GM19324 (cell line): ENCODE measurements at regions not wholly inside any gene's neighbourhood (a gene's known extent, or its start where the extent isn't known, plus 50 kb on each side); places are given as distances from the start of the nearest gene placed in this dataset.
"Not testable (repeated sequence)": the region's sequence is repeated elsewhere in the genome, so short reads cannot be mapped to it uniquely, and the experiment has no call there.

Experiments
- ATAC-seq: cut with Tn5 transposase; IDR thresholded peaks from one replicate; pipeline ENCODE4 v1.9.1; 2021; ENCODE audit warnings: mild to moderate bottlenecking, moderate library complexity; ENCODE audit not compliant: unreplicated experiment, low FRiP score

DNA sequence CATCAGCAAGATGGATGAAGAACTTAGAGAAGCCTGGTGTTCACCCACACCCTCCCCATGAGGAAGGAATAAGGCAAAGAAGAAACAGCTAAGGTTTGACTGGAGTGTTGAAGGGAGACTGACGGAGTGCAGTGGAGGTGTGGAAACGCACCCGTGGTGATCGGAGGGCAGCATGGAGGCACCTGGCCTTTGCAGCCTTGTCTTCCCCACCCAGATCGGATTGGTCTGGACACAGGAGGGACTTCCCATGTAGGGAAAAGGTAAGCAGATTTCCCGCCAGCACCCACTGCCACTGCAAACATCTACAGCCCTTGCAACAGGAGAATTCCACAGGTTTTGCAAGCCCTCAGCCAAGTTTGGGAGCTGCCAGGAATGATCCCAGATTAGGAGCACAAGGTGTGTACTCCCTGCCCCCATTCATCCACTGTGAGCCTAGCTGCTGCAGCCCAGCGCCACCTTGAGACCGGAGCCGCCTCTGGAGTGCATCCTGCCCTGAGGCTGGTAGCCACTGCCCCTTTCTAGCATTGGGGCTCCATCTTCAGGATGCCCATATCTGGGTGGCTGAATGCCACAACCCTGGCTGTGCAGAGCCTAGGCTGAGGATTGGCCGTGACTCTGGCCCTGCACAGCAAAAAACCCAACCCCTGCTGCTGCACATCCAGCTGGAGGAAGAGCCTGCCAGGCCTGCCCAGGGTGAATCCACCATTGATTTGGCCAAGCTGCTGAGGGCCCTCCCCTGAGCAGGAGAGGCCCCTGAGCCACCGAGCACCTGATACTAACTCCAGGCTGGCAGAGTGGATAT, 411.1 kb downstream of the TMEM121 start:
- ATAC-seq, result no peak

DNA sequence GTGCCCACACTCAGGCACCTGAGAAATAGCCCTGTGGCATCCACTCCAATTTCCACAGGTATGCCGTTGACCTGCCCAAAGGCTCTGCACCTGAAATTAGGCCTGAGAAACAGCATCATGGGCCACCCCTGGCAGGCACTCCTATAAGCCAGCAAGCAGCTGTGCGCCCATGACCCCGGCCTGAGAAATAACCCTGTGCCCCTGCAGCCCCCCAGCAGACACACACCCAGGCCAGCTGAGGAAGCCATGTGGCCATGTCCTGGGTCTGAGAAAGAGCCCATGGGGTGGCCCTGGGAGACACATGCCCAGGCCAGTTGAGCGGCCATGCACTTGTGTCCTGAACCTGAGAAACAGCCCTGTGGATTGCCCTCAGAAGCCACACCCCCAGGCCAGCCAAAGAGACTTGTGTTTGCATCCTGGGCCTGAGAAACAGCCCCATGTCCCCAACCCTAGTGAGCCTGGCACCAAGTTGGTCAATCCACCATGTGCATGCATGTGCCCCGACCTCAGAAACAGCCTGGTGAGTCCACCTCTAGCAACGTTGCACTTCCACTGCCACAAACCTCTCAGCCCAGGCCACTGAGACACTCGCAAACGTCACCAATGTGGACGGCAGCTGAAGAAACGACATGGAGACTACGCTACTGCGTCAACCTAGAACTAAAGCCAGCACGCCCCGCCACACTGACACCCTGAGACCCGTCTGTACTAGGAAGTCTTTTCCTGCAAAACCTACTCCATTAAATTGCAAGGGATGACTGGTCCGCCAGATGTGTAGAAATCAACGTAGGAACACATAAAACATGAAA, 411.9 kb downstream of the TMEM121 start:
- no peak for ATAC-seq

DNA sequence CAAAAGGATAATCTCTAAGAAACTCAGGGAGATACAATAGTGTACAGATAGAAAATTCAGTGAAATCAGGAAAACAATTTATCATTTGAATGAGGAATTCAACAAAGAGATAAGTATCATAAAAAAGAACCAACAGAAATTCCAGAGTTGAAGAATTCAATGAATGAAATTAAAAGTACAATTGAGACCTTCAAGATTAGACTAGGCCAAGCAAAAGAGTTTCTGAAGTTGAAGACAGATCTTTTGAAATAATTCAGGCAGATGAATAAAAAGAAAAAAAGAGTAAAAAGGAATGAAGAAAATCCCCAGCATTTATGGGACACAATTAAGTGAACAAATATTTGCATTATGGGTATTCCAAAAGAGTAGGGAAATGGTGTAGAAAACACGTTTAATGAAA, 412.6 kb downstream of the TMEM121 start:
- no peak for ATAC-seq

DNA sequence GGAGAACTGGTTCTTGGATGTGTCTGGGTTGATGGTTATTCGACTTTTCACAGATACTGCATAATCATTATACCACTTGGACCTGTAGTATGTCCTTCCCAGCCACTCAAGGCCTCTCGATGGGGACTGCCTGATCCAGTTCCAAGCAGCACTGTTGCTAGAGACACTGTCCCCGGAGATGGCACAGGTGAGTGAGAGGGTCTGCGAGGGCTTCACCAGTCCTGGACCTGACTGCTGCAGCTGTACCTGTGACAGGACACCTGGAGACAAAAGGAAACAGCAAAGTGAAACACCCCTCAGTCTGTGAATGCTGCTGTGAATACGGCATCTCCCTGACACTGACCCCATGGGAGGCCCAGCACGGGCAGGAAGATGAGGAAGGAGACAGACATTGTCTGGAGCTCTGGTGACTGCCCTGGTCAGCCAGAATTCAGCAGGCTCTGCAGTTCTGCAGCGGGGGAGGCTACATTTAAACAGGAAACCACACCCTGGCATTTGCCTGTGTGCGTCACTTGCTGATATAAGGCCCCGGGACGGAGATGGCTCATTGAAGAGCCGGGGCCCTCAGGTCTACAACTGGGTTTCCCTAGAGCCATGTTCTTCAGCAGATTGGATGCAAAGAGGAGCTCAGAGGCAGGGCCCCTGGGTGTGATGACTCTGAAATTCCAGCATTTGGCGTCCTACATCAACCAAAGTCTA, 413.6 kb downstream of the TMEM121 start:
- no peak for ATAC-seq

DNA sequence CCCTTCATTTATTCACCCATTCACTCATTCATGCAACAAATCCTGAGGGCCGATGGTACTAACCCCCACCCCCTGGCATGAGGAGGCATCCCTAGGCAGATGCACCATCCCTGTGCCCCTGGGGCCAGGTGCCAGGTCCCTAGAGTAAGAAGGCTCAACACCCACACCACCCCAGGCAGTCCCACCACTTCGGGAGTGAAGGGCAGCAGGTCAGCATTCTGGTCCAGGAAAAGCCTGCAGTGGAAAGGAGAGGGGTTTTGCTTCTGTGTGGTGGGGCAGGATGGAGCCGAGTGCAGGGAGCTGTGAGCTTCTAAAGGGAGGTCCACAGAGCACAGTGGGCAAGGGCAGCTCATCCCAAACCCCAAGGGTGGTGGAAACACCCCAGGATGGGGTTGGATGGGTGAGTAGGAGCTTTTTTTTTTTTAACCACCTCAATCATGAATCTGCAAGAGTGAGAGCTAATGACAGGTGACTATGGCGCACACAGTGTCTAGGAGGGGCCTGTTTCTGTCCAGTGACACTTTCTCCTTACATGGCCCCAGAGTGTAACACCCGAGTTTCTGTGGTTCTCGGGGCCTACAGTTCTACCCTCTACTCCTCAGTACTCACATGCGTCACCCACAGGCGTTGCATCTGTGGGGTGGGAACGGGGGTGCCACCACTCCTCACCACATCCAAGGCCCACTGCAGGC, 414.3 kb downstream of the TMEM121 start:
- ATAC-seq, result no peak

DNA sequence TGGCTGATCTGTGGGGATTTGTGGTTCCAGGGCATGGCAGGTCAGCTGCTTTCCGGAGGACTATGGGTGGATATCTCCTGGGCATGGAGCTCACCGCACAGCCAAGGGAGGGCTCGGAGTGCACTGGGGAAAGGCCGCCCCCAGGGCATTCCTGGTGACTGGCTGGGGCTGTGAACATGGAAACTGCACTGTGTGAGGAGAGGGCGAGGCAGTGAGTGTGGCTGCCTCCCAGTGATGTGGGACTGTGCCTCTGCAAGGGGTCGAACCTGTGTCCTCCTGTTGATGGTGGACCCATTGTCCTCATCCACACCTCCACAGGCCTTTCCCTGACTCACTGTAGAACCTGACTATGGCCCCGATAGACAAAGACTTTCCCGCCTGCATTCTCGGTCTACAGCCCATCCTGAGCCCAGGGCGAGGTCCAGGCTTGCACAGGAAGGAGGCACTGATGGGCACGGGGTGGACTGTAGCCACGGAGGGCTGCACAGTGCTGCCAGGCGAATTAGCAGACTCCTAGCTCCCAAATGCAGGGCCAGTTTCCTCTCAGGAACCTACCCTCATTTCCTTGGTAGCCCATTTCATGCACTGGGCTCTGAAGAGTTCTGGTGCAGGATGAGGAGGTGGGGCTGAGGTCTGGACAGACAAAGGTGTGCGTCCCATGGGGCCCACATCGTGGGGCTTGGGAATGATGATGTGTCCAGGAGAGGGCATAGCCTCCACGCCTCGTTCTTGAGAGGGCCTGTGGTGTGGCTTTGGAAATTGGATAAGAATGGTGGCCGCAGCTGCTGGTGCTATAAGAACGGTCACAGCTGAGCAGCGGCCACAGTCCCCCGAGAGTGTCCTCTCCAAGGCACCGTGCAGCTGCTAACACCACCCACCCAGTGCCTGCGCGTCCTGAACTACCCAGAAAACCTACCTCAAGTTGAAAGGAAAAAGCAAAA, 415.1 kb downstream of the TMEM121 start:
- no peak for ATAC-seq

DNA sequence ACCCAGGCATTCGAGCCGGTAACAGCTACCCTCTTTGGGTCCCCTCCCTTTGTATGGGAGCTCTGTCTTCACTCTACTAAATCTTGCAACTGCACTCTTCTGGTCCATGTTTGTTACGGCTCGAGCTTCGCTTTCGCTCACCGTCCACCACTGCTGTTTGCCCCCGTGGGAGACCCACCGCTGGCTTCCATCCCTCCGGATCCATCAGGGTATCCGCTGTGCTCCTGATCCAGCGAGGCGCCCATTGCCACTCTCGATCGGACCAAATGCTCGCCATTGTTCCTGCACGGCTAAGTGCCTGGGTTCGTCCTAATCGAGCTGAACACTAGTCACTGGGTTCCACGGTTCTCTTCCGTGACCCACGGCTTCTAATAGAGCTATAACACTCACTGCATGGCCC, 416.3 kb downstream of the TMEM121 start:
- not testable (repeated sequence) for ATAC-seq

DNA sequence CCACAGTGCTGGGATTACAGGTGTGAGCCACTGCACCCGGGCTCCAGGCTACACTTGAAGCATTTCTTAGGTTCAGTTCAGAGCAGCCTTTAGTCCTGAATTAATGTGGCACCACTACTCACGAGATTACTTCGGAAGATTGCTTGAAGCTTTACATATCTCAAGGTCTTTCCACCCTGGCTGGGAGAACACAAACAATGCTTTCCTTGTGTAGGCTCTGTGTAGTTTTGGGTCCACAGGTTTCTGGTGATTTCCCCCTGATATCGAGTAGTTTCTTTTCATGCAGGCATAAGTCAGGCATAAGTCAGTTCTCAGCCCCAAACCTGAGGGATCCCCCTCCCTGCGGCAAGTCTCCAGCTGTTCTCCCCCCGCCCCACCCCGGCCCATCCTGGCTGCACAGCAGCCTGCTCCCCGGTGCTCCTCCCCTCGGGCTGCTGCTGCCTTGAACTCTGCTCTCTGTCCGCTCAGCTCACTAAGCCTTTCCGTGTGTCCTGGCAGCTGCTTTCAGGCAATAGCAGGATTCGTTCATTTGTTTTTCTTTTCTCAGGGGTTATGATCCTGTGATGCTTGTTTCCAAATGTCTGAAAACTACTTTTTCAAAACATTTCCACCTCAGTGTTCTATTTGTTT, 417.7 kb downstream of the TMEM121 start:
- no peak for ATAC-seq

DNA sequence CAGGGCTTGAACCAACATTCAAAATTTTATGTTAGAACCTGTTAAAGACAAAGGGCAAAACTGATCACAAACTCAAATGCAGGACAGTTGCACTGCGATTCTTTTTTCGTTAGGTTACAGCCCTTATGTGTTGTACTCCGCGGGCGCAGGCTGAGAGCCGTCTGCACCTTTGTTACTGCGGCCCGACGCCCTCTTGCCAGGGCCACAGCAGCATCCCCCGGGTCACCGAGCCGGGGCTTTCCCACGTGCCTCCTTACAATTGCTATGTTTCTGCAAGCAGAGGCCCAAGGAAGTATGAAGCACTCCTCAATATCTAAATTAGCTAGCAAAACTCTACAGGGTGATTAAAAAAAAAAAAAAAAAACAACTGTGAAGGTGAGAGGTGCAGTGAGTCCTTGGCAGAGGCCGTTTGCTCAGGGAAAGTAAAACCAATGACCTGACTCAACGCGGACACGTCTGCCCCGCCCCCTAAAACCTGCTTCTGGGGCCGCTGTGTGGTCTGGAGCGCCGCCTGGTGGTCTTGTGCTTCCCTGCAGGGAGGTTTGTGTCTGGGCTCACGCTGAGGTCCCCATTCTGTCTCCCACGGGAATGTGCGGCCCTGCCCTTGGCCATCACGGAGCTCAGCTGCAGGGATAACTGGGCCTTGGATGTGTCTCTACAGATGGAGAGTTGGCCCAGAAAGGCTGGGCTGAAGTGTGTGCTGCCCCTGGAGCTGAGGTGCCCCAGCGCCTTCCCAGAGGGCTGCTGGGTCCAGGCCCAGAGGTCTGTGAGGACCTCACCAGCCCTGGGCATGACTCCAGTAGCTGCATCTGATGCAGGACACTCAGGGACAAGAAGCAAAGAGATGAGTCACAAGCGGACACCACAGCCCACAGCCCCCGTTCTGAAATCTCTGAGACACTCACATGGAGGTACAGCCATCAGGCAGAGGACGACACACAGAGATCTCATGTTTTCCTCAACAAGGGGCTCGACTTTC, 418.5 kb downstream of the TMEM121 start:
- no peak for ATAC-seq

DNA sequence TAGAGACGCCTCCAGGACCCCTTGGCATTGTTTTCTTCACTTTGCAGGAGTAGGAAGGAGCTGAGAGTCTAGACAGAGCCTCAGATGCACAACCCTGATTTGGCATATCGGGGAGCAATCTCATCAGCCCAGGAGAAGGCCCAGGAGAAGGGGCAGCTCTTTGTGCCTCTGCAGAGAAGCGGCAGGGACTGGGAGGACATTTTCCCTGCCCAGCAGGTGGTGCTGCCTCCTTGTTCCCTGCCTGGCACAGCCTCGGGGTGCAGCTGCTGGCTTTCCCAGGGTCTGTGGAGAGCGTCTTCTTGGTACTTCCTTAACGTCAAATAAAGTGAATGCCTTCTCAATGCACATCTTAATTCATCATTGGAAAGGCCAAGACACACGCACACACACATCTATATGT, 419.5 kb downstream of the TMEM121 start:
- ATAC-seq, result no peak

DNA sequence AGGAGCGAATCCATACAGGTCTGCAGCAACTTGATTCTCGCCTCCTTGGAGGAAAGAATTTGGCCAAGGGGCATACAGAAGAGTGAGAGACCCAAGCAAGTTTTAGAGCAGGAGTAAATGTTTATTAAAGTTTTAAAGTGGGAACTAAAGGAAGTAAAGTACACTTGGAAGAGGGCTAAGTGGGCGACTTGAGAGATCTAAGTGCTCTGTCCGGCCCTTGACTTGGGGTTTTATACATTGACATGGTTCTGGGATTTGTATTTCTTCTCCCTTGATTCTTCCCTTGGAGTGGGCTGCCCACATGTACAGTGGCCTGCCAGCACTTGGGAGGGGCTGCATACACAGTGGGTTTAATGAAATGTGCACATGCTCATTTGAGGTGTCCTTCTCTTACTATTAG, 421.2 kb downstream of the TMEM121 start:
- ATAC-seq, result no peak

DNA sequence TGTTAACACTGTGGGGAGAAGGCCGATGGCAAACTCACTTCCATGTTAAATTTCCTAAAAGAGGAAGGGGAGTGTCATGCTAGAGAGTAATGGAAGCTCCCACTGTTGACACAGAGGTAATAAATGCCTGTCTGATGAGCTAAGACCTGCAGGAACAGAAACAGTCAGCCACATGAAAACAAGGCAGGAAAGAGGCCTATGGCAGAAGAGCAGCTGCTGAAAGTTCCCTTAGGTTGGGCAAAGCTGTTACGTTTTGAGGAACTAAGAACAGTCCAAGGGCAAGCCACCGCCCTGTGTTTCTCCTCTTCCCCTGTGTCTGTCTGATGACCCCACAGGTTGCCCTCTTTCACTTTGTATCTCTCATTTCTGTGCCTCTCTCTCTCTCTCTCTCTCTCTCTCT, 422.6 kb downstream of the TMEM121 start:
- ATAC-seq, result not testable (repeated sequence)

DNA sequence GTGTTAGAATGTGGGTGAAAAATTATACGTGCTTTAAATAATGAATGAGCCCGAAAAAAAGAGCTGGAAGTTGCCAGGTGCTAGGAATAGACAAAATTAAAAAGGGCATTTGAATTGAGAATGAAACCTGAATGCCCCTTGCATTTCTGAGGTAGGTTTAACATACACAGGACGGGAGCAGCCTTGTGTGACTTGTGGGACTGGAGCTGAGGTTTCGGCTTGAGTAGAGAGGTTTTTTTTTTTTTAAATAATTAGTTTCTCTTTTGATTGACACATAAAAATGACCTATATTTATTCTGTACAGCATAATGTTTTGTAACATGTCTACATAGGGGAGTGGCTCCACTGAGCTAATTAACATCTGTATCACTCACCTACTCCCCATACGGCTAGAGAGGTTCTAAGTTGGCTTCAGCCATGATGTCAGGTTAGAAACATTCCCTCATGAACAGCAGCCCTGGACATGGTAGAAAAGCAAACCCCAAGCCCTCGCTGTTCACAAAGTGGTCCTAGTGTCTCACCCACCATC, 424.0 kb downstream of the TMEM121 start:
- not testable (repeated sequence) for ATAC-seq

DNA sequence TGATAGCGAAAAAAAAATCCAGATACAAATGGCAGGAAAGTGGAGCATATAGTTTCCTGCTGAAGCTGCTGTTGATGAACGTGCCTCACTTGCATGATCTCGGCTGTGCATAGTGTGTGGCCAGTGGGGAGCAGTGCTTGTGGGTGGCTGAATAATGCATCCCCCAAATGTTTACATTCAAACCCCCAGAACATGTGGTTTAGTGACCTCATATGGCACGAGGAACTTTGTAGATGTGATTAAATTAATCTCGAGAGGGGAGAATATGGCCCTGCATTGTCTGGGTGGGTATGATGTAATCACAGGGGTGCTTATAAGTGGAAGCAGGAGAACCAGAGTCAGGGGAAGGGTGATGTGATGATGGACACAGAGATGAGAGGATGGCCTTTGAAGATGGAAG, 425.0 kb downstream of the TMEM121 start:
- ATAC-seq, result no peak

DNA sequence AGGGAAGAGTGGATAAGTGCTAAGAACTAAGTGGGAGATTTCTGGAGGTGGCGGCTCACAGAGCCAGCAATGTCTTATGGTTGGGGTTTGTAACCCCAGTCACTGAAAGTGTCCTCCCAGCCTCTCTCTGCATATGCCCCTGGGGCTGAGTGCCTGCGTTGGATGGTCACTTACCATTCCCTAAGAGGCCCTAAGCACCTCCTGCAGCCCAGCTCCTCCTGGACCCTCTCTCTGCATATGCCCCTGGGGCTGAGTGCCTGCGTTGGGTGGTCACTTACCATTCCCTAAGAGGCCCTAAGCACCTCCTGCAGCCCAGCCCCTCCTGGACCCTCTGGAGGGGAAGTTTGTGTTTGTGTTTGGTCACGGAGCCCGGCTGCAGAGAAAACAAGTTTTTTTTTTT, 425.8 kb downstream of the TMEM121 start:
- ATAC-seq, result no peak

DNA sequence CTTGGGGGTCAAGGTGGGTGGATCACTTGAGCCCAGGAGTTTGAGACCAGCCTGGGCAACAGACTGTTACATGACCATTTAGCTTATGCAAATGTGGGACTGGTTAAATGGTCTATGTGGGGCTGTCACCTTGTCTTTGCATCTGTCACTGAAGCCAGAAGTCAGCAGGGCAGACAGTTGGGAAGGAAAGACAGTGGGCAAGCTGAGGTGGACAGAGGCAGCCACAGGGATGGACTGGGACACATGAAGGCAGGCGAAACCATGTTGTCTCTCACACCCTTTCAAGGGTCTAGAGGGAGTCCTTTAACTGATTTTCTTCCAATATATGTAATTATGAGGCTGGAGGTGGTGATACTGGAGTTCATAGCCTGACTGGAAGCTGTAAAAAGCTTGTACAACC, 426.4 kb downstream of the TMEM121 start:
- ATAC-seq, result no peak

DNA sequence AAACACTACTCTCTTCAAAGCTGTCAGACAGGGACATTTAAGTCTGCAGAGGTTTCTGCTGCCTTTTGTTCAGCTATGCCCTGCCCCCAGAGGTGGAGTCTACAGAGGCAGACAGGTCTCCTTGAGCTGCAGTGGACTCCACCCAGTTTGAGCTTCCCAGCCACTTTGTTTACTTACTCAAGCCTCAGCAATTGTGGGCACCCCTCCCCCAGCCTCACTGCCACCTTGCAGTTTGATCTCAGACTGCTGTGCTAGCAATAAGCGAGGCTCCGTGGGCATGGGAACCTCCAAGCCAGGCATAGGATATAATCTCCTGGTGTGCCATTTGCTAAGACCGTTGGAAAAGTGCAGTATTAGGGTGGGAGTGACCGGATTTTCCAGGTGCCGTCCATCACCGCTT, 435.2 kb downstream of the TMEM121 start:
- ATAC-seq, result not testable (repeated sequence)

DNA sequence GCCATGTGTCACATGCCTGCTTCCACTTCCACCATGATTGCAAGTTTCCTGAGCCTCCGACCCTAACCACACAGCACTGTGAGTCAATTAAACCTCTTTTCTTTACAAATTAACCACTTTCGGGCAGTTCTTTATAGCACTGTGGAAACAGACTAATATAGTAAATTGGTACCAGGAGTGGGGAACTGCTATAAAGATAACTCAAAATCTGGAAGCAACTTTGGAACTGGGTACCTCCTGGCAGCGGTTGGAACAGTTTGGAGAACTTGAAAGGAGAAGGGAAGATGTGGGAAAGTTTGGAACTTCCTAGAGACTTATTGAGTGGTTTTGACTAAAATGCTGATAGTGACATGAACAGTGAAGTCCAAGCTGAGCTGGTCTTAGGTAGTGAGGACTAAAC, 436.1 kb downstream of the TMEM121 start:
- no peak for ATAC-seq
